ENCODE measurements at regions not wholly inside any gene's neighbourhood (a gene's known extent, or its start where the extent isn't known, plus 50 kb on each side); places are given as distances from the start of the nearest gene placed in this dataset.

GRCh38 chr5:173720953-173721600 lies 104.6 kb upstream of the BOD1 start:
- DNase-seq, result no peak

- DNase-seq, result no peak
Measured at GRCh38 chr5:173721601-173722232, 105.3 kb upstream of the BOD1 start.

- no peak for DNase-seq
Measured at GRCh38 chr5:173726846-173727557, 110.6 kb upstream of the BOD1 start.

GRCh38 chr5:173727839-173728778 lies 111.7 kb upstream of the BOD1 start:
- peak; percentile 20 for DNase-seq

GRCh38 chr5:173729079-173729765 lies 112.8 kb upstream of the BOD1 start:
- no peak for DNase-seq

- DNase-seq, result no peak
Measured at GRCh38 chr5:173730632-173731298, 114.3 kb upstream of the BOD1 start.

GRCh38 chr5:173733021-173733420 lies 116.6 kb upstream of the BOD1 start:
- DNase-seq, result no peak

GRCh38 chr5:173733425-173733824 lies 117.0 kb upstream of the BOD1 start:
- DNase-seq, result no peak

- DNase-seq, result no peak
Measured at GRCh38 chr5:173733831-173734501, 117.5 kb upstream of the BOD1 start.

GRCh38 chr5:173734716-173735115 lies 118.3 kb upstream of the BOD1 start:
- no peak for DNase-seq

GRCh38 chr5:173735184-173735583 lies 118.7 kb upstream of the BOD1 start:
- no peak for DNase-seq

- DNase-seq, result no peak
Measured at GRCh38 chr5:173735691-173736090, 119.2 kb upstream of the BOD1 start.

- DNase-seq, result no peak
Measured at GRCh38 chr5:173736374-173736773, 119.9 kb upstream of the BOD1 start.

- peak; percentile 7 for DNase-seq
Measured at GRCh38 chr5:173736923-173737412, 120.5 kb upstream of the BOD1 start.

GRCh38 chr5:173739741-173740140 lies 123.3 kb upstream of the BOD1 start:
- no peak for DNase-seq

- no peak for DNase-seq
Measured at GRCh38 chr5:173740400-173740799, 124.0 kb upstream of the BOD1 start.

- no peak for DNase-seq
Measured at GRCh38 chr5:173741087-173741486, 124.6 kb upstream of the BOD1 start.

- no peak for DNase-seq
Measured at GRCh38 chr5:173741729-173742431, 125.4 kb upstream of the BOD1 start.

- no peak for DNase-seq
Measured at GRCh38 chr5:173742432-173742816, 126.0 kb upstream of the BOD1 start.

- no peak for DNase-seq
Measured at GRCh38 chr5:173743641-173744343, 127.3 kb upstream of the BOD1 start.

All from DMS153 (cell line).